ENCODE measurements at regions not wholly inside any gene's neighbourhood (a gene's known extent, or its start where the extent isn't known, plus 50 kb on each side); places are given as distances from the start of the nearest gene placed in this dataset.

GRCh38 chr6:54689620-54690019 is 157.0 kb upstream of the FAM83B start:
- DNase-seq (no peak), FAIRE-seq (no peak), ATAC-seq (no peak)
- no peaks in the 10 kb centered on the region for H3K4me1 ChIP-seq
- 31 to 42% methylated on average over 2 of the region's 2 CpGs for WGBS, 2 donors
- TF ChIP-seq, protein P1, sequence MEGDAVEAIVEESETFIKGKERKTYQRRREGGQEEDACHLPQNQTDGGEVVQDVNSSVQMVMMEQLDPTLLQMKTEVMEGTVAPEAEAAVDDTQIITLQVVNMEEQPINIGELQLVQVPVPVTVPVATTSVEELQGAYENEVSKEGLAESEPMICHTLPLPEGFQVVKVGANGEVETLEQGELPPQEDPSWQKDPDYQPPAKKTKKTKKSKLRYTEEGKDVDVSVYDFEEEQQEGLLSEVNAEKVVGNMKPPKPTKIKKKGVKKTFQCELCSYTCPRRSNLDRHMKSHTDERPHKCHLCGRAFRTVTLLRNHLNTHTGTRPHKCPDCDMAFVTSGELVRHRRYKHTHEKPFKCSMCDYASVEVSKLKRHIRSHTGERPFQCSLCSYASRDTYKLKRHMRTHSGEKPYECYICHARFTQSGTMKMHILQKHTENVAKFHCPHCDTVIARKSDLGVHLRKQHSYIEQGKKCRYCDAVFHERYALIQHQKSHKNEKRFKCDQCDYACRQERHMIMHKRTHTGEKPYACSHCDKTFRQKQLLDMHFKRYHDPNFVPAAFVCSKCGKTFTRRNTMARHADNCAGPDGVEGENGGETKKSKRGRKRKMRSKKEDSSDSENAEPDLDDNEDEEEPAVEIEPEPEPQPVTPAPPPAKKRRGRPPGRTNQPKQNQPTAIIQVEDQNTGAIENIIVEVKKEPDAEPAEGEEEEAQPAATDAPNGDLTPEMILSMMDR (IDR thresholded peaks at IDR 0.05) = no peak
- no peak overlapping the region for H3K27ac ChIP-seq
- no peaks in the 10 kb centered on the region for H3K27me3 ChIP-seq
- intact Hi-C loops (cut with DNase I) = loop anchor here in 1 of 3 donors (10.0 kb wide), 1 partner anchor 375 kb away; no protein-coding TSS in a partner anchor
- H3K4me3 ChIP-seq = no peak overlapping the region
- H3K9me3 ChIP-seq = no peaks in the 10 kb centered on the region
- no peaks in the 10 kb centered on the region for H3K36me3 ChIP-seq

DNA sequence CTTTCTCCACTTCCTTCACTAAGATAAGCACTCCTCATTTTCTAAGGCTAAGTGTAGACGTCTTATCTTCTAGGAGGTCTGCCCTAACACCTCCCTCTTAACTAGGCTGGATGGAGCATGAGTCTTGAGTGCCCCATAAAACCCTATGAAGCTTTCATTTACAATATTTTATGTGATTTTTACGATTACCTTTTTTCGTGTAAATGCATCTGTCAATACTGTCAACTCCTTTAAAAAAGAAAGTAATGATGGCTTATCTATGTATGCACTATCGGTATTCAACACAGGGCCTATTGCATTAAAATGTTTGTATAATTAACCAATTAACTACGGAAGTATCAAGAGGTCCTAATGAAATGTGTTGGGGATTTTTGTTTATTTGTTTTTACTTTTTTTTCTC is 156.0 kb upstream of the FAM83B start:
- Histone ChIP-seq H3K4me1 (no peaks in the 10 kb centered on the region), H3K36me3 (no peaks in the 10 kb centered on the region), H3K4me3 (no peak overlapping the region), H3K27me3 (no peaks in the 10 kb centered on the region), H3K9me3 (no peaks in the 10 kb centered on the region), H3K27ac (no peak overlapping the region)
- FAIRE-seq (no peak), DNase-seq (no peak), ATAC-seq (no peak)
- TF ChIP-seq, protein P1 (IDR thresholded peaks at IDR 0.05) = no peak
- WGBS, 2 donors = 44% methylated on average over 5 of the region's 5 CpGs
- intact Hi-C loops (cut with DNase I) = loop anchor here in 1 of 3 donors (10.0 kb wide), 1 partner anchor 374 kb away; no protein-coding TSS in a partner anchor

DNA sequence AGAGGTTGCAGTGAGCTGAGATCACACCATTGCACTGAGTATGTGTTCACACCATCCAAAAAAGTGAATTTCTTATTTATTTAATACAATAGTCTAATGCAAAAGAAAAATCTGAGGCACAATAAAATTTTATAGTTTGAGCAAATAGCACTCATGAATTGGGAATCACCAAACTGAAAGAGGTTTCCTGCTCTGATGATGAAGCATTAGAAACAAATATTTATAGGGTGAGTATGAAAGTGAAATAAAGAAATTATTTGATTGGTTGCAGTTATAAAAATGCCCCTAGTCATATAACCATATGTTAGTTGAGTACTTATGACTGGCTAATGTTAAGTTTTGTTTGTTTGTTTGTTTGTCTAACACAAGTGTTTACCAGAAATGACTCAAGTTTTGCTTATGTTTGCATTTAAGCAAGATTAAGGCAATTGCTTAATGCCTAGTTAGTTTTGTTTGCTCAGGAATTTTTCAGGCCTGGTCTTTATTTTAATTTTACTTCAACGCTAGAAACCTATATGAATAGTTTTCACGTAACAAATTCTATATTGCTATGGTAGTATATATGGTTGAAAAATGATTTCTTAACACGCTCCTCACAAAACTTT is 151.5 kb upstream of the FAM83B start:
- FAIRE-seq (no peak), ATAC-seq (no peak), DNase-seq (no peak)
- no peak overlapping the region for H3K4me3 ChIP-seq
- H3K27ac ChIP-seq = no peak overlapping the region
- H3K36me3 ChIP-seq = no peaks in the 10 kb centered on the region
- no peaks in the 10 kb centered on the region for H3K27me3 ChIP-seq
- WGBS, 2 donors = 86 to 93% methylated on average over 3 of the region's 3 CpGs
- H3K4me1 ChIP-seq = no peaks in the 10 kb centered on the region
- TF ChIP-seq, protein P1 (IDR thresholded peaks at IDR 0.05) = no peak
- no peaks in the 10 kb centered on the region for H3K9me3 ChIP-seq
- intact Hi-C loops (cut with DNase I) = loop anchor here in 1 of 3 donors (10.0 kb wide), 1 partner anchor 370 kb away; no protein-coding TSS in a partner anchor

DNA sequence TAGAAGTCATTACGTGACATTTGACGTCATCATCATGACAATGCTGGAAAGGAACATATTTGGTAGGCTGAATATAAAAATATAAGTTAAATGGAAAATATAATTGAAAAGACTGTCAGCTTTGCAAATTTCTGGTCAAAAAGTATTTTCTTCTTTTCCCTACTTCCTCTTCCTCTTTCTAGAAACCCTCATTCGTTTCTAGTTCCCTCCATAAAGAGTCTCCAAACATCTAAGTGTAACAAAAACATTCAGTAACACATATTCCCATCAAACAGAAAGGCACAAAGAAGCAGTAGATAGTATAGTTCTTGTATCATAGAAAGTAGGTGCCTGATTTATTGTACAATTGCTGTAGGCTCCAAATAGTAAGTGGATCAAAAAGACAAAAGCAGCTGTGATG is 150.8 kb upstream of the FAM83B start:
- WGBS, 2 donors = 72 to 73% methylated on average over 3 of the region's 3 CpGs
- H3K4me3 ChIP-seq = no peak overlapping the region
- no peaks in the 10 kb centered on the region for H3K9me3 ChIP-seq
- no peaks in the 10 kb centered on the region for H3K4me1 ChIP-seq
- TF ChIP-seq, protein P1 (IDR thresholded peaks at IDR 0.05) = no peak
- no peak for DNase-seq
- ATAC-seq = no peak
- no peak overlapping the region for H3K27ac ChIP-seq
- no peak for FAIRE-seq
- intact Hi-C loops (cut with DNase I) = loop anchor here in 1 of 3 donors (10.0 kb wide), 1 partner anchor 369 kb away; no protein-coding TSS in a partner anchor
- H3K27me3 ChIP-seq = no peaks in the 10 kb centered on the region
- H3K36me3 ChIP-seq = no peaks in the 10 kb centered on the region

GRCh38 chr6:54697424-54697823 is 149.1 kb upstream of the FAM83B start:
- no peak overlapping the region for H3K27ac ChIP-seq
- no peak overlapping the region for H3K4me3 ChIP-seq
- no peak for DNase-seq
- 6 to 7% methylated on average over 3 of the region's 3 CpGs for WGBS, 2 donors
- no peaks in the 10 kb centered on the region for H3K4me1 ChIP-seq
- intact Hi-C loops (cut with DNase I) = loop anchor here in 1 of 3 donors (10.0 kb wide), 1 partner anchor 367 kb away; no protein-coding TSS in a partner anchor
- FAIRE-seq = no peak
- H3K27me3 ChIP-seq = no peaks in the 10 kb centered on the region
- TF ChIP-seq, protein P1 (IDR thresholded peaks at IDR 0.05) = peak in 3 of 4 donors; percentile 8 to 26 (median 20)
- no peaks in the 10 kb centered on the region for H3K9me3 ChIP-seq
- ATAC-seq = peak in 3 of 4 donors; percentile 74 to 80 (median 74)
- no peaks in the 10 kb centered on the region for H3K36me3 ChIP-seq
